Caco-2 (cell line): ENCODE measurements at regions not wholly inside any gene's neighbourhood (a gene's known extent, or its start where the extent isn't known, plus 50 kb on each side); places are given as distances from the start of the nearest gene placed in this dataset.

Source experiments
- BruUV-seq: library from RNA; stranded (reverse); fragments of 400-500 nt; replicated peaks from 2 replicates; lab custom pipeline; 2021; lab: Mats Ljungman, UMichigan
- CTCF ChIA-PET: fragments of 300-600 bp; sonication (Branson Sonifier 250); formaldehyde crosslinking; loops from one replicate; lab custom pipeline; 2022; ENCODE audit warnings: antibody characterized with exemption; lab: Charles Lee
- POLR2A ChIA-PET: fragments of 300-600 bp; sonication (Branson Sonifier 250); formaldehyde crosslinking; loops from one replicate; lab custom pipeline; 2022; ENCODE audit warnings: antibody characterized with exemption; lab: Charles Lee
- DNase-seq, 2 experiments: peaks; one replicate each; pipeline versions ENCODE4 v3.0.0 to v3.0.0-alpha.2; 2020 to 2022
- H3K27me3 ChIP-seq: replicated peaks from 2 replicates; pipeline ENCODE4 v1.6.0; 2011; ENCODE audit warnings: low read length; ENCODE audit not compliant: control insufficient read depth, insufficient read depth
- H3K36me3 ChIP-seq: 2 replicates; pipeline ENCODE4 v1.5.1; 2011; ENCODE audit warnings: low read length; ENCODE audit not compliant: control insufficient read depth, insufficient read depth
- H3K4me1 ChIP-seq: fragments of 250-450 bp; sonication (Bioruptor Pico); 2 replicates; pipeline ENCODE4 v1.5.1; 2020; ENCODE audit warnings: mild to moderate bottlenecking
- H3K4me3 ChIP-seq: 2 replicates; pipeline ENCODE4 v1.5.1; 2011; ENCODE audit warnings: low read depth, mild to moderate bottlenecking, control low read depth, low read length
- H3K9me3 ChIP-seq: fragments of 250-450 bp; sonication (Bioruptor Pico); 2 replicates; pipeline ENCODE4 v1.5.1; 2020; ENCODE audit warnings: mild to moderate bottlenecking, moderate library complexity
- H3K27ac Mint-ChIP-seq: one replicate; pipeline ENCODE4 v1.8.0; 2022; ENCODE audit warnings: mixed read lengths; ENCODE audit not compliant: unreplicated experiment
- H3K27me3 Mint-ChIP-seq: one replicate; pipeline ENCODE4 v1.8.0; 2022; ENCODE audit warnings: mixed read lengths; ENCODE audit not compliant: insufficient read depth, unreplicated experiment
- H3K36me3 Mint-ChIP-seq: one replicate; pipeline ENCODE4 v1.8.0; 2022; ENCODE audit warnings: mild to moderate bottlenecking, mixed read lengths; ENCODE audit not compliant: insufficient read depth, unreplicated experiment
- H3K4me1 Mint-ChIP-seq: one replicate; pipeline ENCODE4 v1.8.0; 2022; ENCODE audit warnings: low read depth, mixed read lengths; ENCODE audit not compliant: unreplicated experiment
- H3K4me3 Mint-ChIP-seq: one replicate; pipeline ENCODE4 v1.8.0; 2022; ENCODE audit warnings: mild to moderate bottlenecking, moderate library complexity, mixed read lengths; ENCODE audit not compliant: unreplicated experiment
- H3K9me3 Mint-ChIP-seq: one replicate; pipeline ENCODE4 v1.8.0; 2022; ENCODE audit warnings: mixed read lengths; ENCODE audit not compliant: unreplicated experiment
- CTCF ChIP-seq, 2 experiments: fragments of 200-600 bp in 1 of 2; IDR thresholded peaks; 1 replicate in 1 of 2; 2 replicates in 1 of 2; pipeline versions ENCODE4 v1.5.1 to v1.8.0; 2011 to 2022; ENCODE audit warnings: antibody characterized with exemption in 1 of 2, control low read depth in 1 of 2, inconsistent platforms in 1 of 2, low read depth in 1 of 2, low read length in 1 of 2, mild to moderate bottlenecking in 1 of 2, moderate library complexity in 1 of 2; ENCODE audit not compliant: insufficient read depth in 1 of 2, severe bottlenecking in 1 of 2, unreplicated experiment in 1 of 2
- intact Hi-C: fragments of 100-400 bp; cut with micrococcal nuclease; formaldehyde crosslinking; loops from one replicate; pipeline ENCODE4 v1.10.0; 2022; ENCODE audit not compliant: unreplicated experiment

GRCh38 chr12:114512351-114512750 lies 106.4 kb upstream of the TBX5 start:
- intact Hi-C loops, result no loop called here
- DNase-seq, result peak in 1 of 2 experiments; percentile 3
- Histone ChIP-seq H3K36me3 (no peaks in the 10 kb centered on the region), H3K4me3 (no peak overlapping the region), H3K9me3 (no peaks in the 10 kb centered on the region), H3K4me1 (no peaks in the 10 kb centered on the region), H3K27me3 (no peaks in the 10 kb centered on the region; the same call in 1 of the 2 replicates)
- ChIA-PET CTCF (interaction anchor here (0.6 to 1.0 kb wide), 3 partner anchors 43 to 144 kb away, joined by 3 to 8 read pairs (median 4); no protein-coding TSS in a partner anchor), POLR2A (interaction anchor here (0.5 kb wide), 1 partner anchor 1295 kb away, joined by 3 read pairs; no protein-coding TSS in a partner anchor)
- no peak overlapping the region for H3K27ac Mint-ChIP-seq
- no peaks in the 10 kb centered on the region for H3K36me3 Mint-ChIP-seq
- H3K4me1 Mint-ChIP-seq, result no peaks in the 10 kb centered on the region
- TF ChIP-seq CTCF (IDR thresholded peaks at IDR 0.05; ENCODE audit: insufficient read depth in 1 of 2, low read depth in 1 of 2, low read length in 1 of 2, severe bottlenecking in 1 of 2, unreplicated experiment in 1 of 2), result peak in 1 of 2 experiments; percentile 7
- H3K4me3 Mint-ChIP-seq, result no peak overlapping the region
- H3K9me3 Mint-ChIP-seq, result no peaks in the 10 kb centered on the region
- BruUV-seq, result no TSS peak
- H3K27me3 Mint-ChIP-seq, result peaks cover 9% of the 10 kb centered on the region

- H3K27me3 ChIP-seq, result no peaks in the 10 kb centered on the region; the same call in 1 of the 2 replicates
- intact Hi-C loops, result loop anchor here (1.0 to 5.0 kb wide), 3 partner anchors 153 to 528 kb away; no protein-coding TSS in a partner anchor
- H3K36me3 ChIP-seq, result no peaks in the 10 kb centered on the region
- Mint-ChIP-seq H3K36me3 (no peaks in the 10 kb centered on the region), H3K27ac (no peak overlapping the region), H3K4me1 (no peaks in the 10 kb centered on the region), H3K9me3 (no peaks in the 10 kb centered on the region), H3K27me3 (peaks cover 14% of the 10 kb centered on the region), H3K4me3 (no peak overlapping the region)
- peak; percentile 58 to 69 for TF ChIP-seq CTCF (IDR thresholded peaks at IDR 0.05; ENCODE audit: insufficient read depth in 1 of 2, low read depth in 1 of 2, low read length in 1 of 2, severe bottlenecking in 1 of 2, unreplicated experiment in 1 of 2)
- H3K4me3 ChIP-seq, result no peak overlapping the region
- BruUV-seq, result no TSS peak
- ChIA-PET CTCF (interaction anchor here (0.6 to 1.6 kb wide), 16 partner anchors 10 to 542 kb away, joined by 3 to 23 read pairs (median 3); partner anchors contain the start of gene RBM19), POLR2A (no interaction called here)
- H3K4me1 ChIP-seq, result no peaks in the 10 kb centered on the region
- H3K9me3 ChIP-seq, result no peaks in the 10 kb centered on the region
- peak; percentile 67 to 69 for DNase-seq
Observed at GRCh38 chr12:114508529-114509129, 102.7 kb upstream of the TBX5 start.

GRCh38 chr12:114506651-114507050 lies 100.7 kb upstream of the TBX5 start:
- no TSS peak for BruUV-seq
- Mint-ChIP-seq H3K4me3 (no peak overlapping the region), H3K36me3 (no peaks in the 10 kb centered on the region), H3K9me3 (no peaks in the 10 kb centered on the region), H3K27ac (no peak overlapping the region), H3K27me3 (peaks cover 20% of the 10 kb centered on the region), H3K4me1 (no peaks in the 10 kb centered on the region)
- H3K4me3 ChIP-seq, result no peak overlapping the region
- peaks cover 1% of the 10 kb centered on the region for H3K27me3 ChIP-seq
- no peak for DNase-seq
- TF ChIP-seq CTCF (IDR thresholded peaks at IDR 0.05; ENCODE audit: insufficient read depth in 1 of 2, low read depth in 1 of 2, low read length in 1 of 2, severe bottlenecking in 1 of 2, unreplicated experiment in 1 of 2), result no peak
- intact Hi-C loops, result loop anchor here (5.0 kb wide), 1 partner anchor 339 kb away; no protein-coding TSS in a partner anchor
- no peaks in the 10 kb centered on the region for H3K4me1 ChIP-seq
- no peaks in the 10 kb centered on the region for H3K9me3 ChIP-seq
- ChIA-PET POLR2A (no interaction called here), CTCF (no interaction called here)
- no peaks in the 10 kb centered on the region for H3K36me3 ChIP-seq
